K562 (cell line): ENCODE measurements at regions not wholly inside any gene's neighbourhood (a gene's known extent, or its start where the extent isn't known, plus 50 kb on each side); places are given as distances from the start of the nearest gene placed in this dataset.

Experiments
- CBX1 ChIP-seq: sonication (generic); IDR thresholded peaks from 2 replicates; pipeline ENCODE4 v1.6.1; 2016; ENCODE audit warnings: antibody characterized with exemption, low read depth, mild to moderate bottlenecking
- CHD2 ChIP-seq: IDR thresholded peaks from 2 replicates; pipeline ENCODE4 v1.6.1; 2011; ENCODE audit warnings: low read depth, low read length
- CTCF ChIP-seq, 3 experiments: IDR thresholded peaks in 2 of 3; conservative IDR thresholded peaks in 1 of 3; 2 replicates each; pipeline ENCODE4 v1.5.1; 2011 to 2012; ENCODE audit warnings: low read length in 3 of 3, mild to moderate bottlenecking in 3 of 3, control low read depth in 2 of 3, improper control_type of control experiment in 1 of 3, inconsistent platforms in 1 of 3, low read depth in 1 of 3, mixed read lengths in 1 of 3, moderate library complexity in 1 of 3; ENCODE audit not compliant: insufficient read depth in 2 of 3
- KAT7 ChIP-seq: sonication (generic); formaldehyde crosslinking; IDR thresholded peaks from 2 replicates; pipeline ENCODE4 v1.8.0; 2022; ENCODE audit warnings: missing genetic modification reagents, mild to moderate bottlenecking, borderline replicate concordance
- ZFX ChIP-seq: sonication (generic); formaldehyde crosslinking; IDR thresholded peaks from 2 replicates; pipeline ENCODE4 v1.8.0; 2022; ENCODE audit warnings: mild to moderate bottlenecking, missing genetic modification reagents, moderate library complexity
- ZZZ3 ChIP-seq: fragments of 450-650 bp; IDR thresholded peaks from 2 replicates; pipeline ENCODE4 v1.6.1; 2016; ENCODE audit warnings: antibody characterized with exemption, mild to moderate bottlenecking, moderate library complexity

GRCh38 chr3:156016902-156017301 lies 103.5 kb upstream of the KCNAB1 start:
- TF ChIP-seq KAT7 (CRISPR knock-in tag) (no peak), CTCF (IDR thresholded peaks at IDR 0.05 in 2 of 3, conservative IDR thresholded peaks at IDR 0.05 in 1 of 3; ENCODE audit: insufficient read depth in 2 of 3, low read depth in 1 of 3, low read length in 3 of 3) (no peak), CBX1 (no peak), ZZZ3 (no peak), CHD2 (no peak), ZFX (CRISPR knock-in tag) (no peak)
